GM21360 (cell line): ENCODE measurements at regions not wholly inside any gene's neighbourhood (a gene's known extent, or its start where the extent isn't known, plus 50 kb on each side); places are given as distances from the start of the nearest gene placed in this dataset.
"Not testable (repeated sequence)": the region's sequence is repeated elsewhere in the genome, so short reads cannot be mapped to it uniquely, and the experiment has no call there.

Experiments
- ATAC-seq: cut with Tn5 transposase; IDR thresholded peaks from one replicate; pipeline ENCODE4 v1.9.1; 2021; ENCODE audit warnings: mild to moderate bottlenecking, moderate library complexity; ENCODE audit not compliant: unreplicated experiment

- ATAC-seq = no peak
Observed at GRCh38 chr13:85140192-85140591, 659.0 kb downstream of the SLITRK6 start.

- ATAC-seq = no peak
Observed at GRCh38 chr13:85137516-85137915, 661.7 kb downstream of the SLITRK6 start.

GRCh38 chr13:85132986-85133385 lies 666.2 kb downstream of the SLITRK6 start:
- no peak for ATAC-seq

- not testable (repeated sequence) for ATAC-seq
Observed at GRCh38 chr13:85123501-85123900, 675.7 kb downstream of the SLITRK6 start.

- no peak for ATAC-seq
Observed at GRCh38 chr13:85108356-85108755, 690.9 kb downstream of the SLITRK6 start.

- ATAC-seq = no peak
Observed at GRCh38 chr13:85099245-85099644, 700.0 kb downstream of the SLITRK6 start.

GRCh38 chr13:85095418-85096272 lies 703.6 kb downstream of the SLITRK6 start:
- no peak for ATAC-seq

- no peak for ATAC-seq
Observed at GRCh38 chr13:85093808-85094207, 705.4 kb downstream of the SLITRK6 start.

- ATAC-seq = no peak
Observed at GRCh38 chr13:85091631-85092234, 707.5 kb downstream of the SLITRK6 start.

- ATAC-seq = no peak
Observed at GRCh38 chr13:85089186-85089585, 710.0 kb downstream of the SLITRK6 start.

GRCh38 chr13:85080691-85081090 lies 718.5 kb downstream of the SLITRK6 start:
- ATAC-seq = no peak

- ATAC-seq = no peak
Observed at GRCh38 chr13:85076343-85076742, 722.9 kb downstream of the SLITRK6 start.

- no peak for ATAC-seq
Observed at GRCh38 chr13:85074543-85075313, 724.5 kb downstream of the SLITRK6 start.

- ATAC-seq = no peak
Observed at GRCh38 chr13:85068231-85068630, 731.0 kb downstream of the SLITRK6 start.

- no peak for ATAC-seq
Observed at GRCh38 chr13:85040215-85040614, 759.0 kb downstream of the SLITRK6 start.

- ATAC-seq = no peak
Observed at GRCh38 chr13:85031771-85032170, 767.4 kb downstream of the SLITRK6 start.

GRCh38 chr13:85028035-85028434 lies 771.2 kb downstream of the SLITRK6 start:
- no peak for ATAC-seq

- ATAC-seq = no peak
Observed at GRCh38 chr13:85019121-85019520, 780.1 kb downstream of the SLITRK6 start.

- no peak for ATAC-seq
Observed at GRCh38 chr13:85013006-85013405, 786.2 kb downstream of the SLITRK6 start.

GRCh38 chr13:85009447-85009846 lies 789.8 kb downstream of the SLITRK6 start:
- no peak for ATAC-seq

- no peak for ATAC-seq
Observed at GRCh38 chr13:84999252-84999651, 800.0 kb downstream of the SLITRK6 start.

- no peak for ATAC-seq
Observed at GRCh38 chr13:84998681-84999080, 800.5 kb downstream of the SLITRK6 start.
